Astrocyte (in vitro differentiated cells and primary cell): ENCODE measurements at regions not wholly inside any gene's neighbourhood (a gene's known extent, or its start where the extent isn't known, plus 50 kb on each side); places are given as distances from the start of the nearest gene placed in this dataset.

Experiments
- DNase-seq: peaks from one replicate; pipeline ENCODE4 v3.0.0-alpha.2; 2010; ENCODE audit warnings: low read depth
- FAIRE-seq: peaks from 2 replicates; lab custom pipeline; 2011; peaks lifted over from hg19 to GRCh38; lab: Jason Lieb, UNC
- H2AFZ ChIP-seq: 2 replicates; pipeline ENCODE4 v1.6.0; 2012; ENCODE audit warnings: low read depth, low read length, inconsistent platforms
- H3K27ac ChIP-seq: 2 replicates; pipeline ENCODE4 v1.5.1; 2011; ENCODE audit warnings: low read depth, low read length, inconsistent platforms
- H3K27me3 ChIP-seq: 2 replicates; pipeline ENCODE4 v1.6.0; 2011; ENCODE audit warnings: low read length, inconsistent platforms; ENCODE audit not compliant: insufficient read depth
- H3K36me3 ChIP-seq: 2 replicates; pipeline ENCODE4 v1.5.1; 2011; ENCODE audit warnings: low read length, inconsistent platforms; ENCODE audit not compliant: insufficient read depth
- H3K4me1 ChIP-seq: 2 replicates; pipeline ENCODE4 v1.5.1; 2011; ENCODE audit warnings: low read length, inconsistent platforms; ENCODE audit not compliant: insufficient read depth
- H3K4me2 ChIP-seq: 2 replicates; pipeline ENCODE4 v1.6.0; 2012; ENCODE audit warnings: low read length, inconsistent platforms
- H3K4me3 ChIP-seq: 2 replicates; pipeline ENCODE4 v1.5.1; 2011; ENCODE audit warnings: low read depth, mild to moderate bottlenecking, low read length, inconsistent platforms; ENCODE audit not compliant: insufficient read depth
- H3K79me2 ChIP-seq: 2 replicates; pipeline ENCODE4 v1.6.0; 2012; ENCODE audit warnings: mild to moderate bottlenecking, low read length, inconsistent platforms; ENCODE audit not compliant: insufficient read depth
- H3K9ac ChIP-seq: 2 replicates; pipeline ENCODE4 v1.6.0; 2012; ENCODE audit warnings: mild to moderate bottlenecking, low read length, inconsistent platforms
- H3K9me3 ChIP-seq: 2 replicates; pipeline ENCODE4 v1.5.1; 2012; ENCODE audit warnings: low read depth, mild to moderate bottlenecking, low read length, inconsistent platforms; ENCODE audit not compliant: insufficient read depth
- H4K20me1 ChIP-seq: 2 replicates; pipeline ENCODE4 v1.6.0; 2012; ENCODE audit warnings: low read length, inconsistent platforms; ENCODE audit not compliant: insufficient read depth
- H3K27ac Mint-ChIP-seq: one replicate; pipeline ENCODE4 v1.8.0; 2021; ENCODE audit warnings: mild to moderate bottlenecking, mixed read lengths; ENCODE audit not compliant: unreplicated experiment
- H3K27me3 Mint-ChIP-seq: one replicate; pipeline ENCODE4 v1.8.0; 2021; ENCODE audit warnings: low read depth, mixed read lengths; ENCODE audit not compliant: unreplicated experiment
- H3K36me3 Mint-ChIP-seq: one replicate; pipeline ENCODE4 v1.8.0; 2021; ENCODE audit warnings: low read depth, mixed read lengths; ENCODE audit not compliant: unreplicated experiment
- H3K4me1 Mint-ChIP-seq: one replicate; pipeline ENCODE4 v1.8.0; 2021; ENCODE audit warnings: low read depth, mixed read lengths; ENCODE audit not compliant: unreplicated experiment
- H3K4me3 Mint-ChIP-seq: one replicate; pipeline ENCODE4 v1.8.0; 2021; ENCODE audit warnings: mild to moderate bottlenecking, moderate library complexity, mixed read lengths; ENCODE audit not compliant: unreplicated experiment
- H3K9me3 Mint-ChIP-seq: one replicate; pipeline ENCODE4 v1.8.0; 2021; ENCODE audit warnings: mild to moderate bottlenecking, mixed read lengths; ENCODE audit not compliant: unreplicated experiment
- EZH2 ChIP-seq: IDR thresholded peaks from 2 replicates; pipeline ENCODE4 v1.6.1; 2012; ENCODE audit warnings: mild to moderate bottlenecking, low read length, inconsistent platforms; ENCODE audit not compliant: insufficient read depth
- TF ChIP-seq, protein P1 (sequence below): IDR thresholded peaks from 2 replicates; pipeline ENCODE4 v1.5.1; 2011; ENCODE audit warnings: low read depth, mild to moderate bottlenecking, inconsistent platforms, low read length, moderate library complexity; ENCODE audit not compliant: insufficient read depth

DNA sequence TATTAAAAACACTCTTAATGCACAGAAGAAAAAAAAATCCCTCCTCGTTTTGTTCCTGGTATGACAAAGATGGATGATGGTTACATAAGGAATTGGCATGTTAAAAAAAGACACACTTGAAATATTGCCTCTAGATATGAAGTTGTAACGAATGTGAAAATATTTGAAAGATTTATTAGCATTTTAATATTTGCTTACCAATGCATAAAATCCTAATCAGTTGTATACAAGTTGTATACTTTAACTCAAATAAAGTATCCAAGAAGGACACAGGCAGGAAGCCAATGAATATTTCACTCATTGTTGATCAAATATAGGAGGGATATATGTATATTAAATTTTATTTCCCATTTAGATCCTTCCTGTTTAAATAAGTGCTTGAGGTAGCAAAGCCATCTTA is 850.8 kb upstream of the RBFOX1 start:
- Histone ChIP-seq H3K4me3 (no peak overlapping the region), H3K4me1 (no peaks in the 10 kb centered on the region), H3K9ac (no peak overlapping the region), H2AFZ (no peak overlapping the region), H3K36me3 (no peaks in the 10 kb centered on the region), H3K79me2 (no peaks in the 10 kb centered on the region), H4K20me1 (no peaks in the 10 kb centered on the region), H3K9me3 (no peaks in the 10 kb centered on the region), H3K27me3 (peaks cover 5% of the 10 kb centered on the region), H3K27ac (no peak overlapping the region), H3K4me2 (no peak overlapping the region)
- no peaks in the 10 kb centered on the region for H3K36me3 Mint-ChIP-seq
- TF ChIP-seq EZH2: no peak
- TF ChIP-seq, protein P1, sequence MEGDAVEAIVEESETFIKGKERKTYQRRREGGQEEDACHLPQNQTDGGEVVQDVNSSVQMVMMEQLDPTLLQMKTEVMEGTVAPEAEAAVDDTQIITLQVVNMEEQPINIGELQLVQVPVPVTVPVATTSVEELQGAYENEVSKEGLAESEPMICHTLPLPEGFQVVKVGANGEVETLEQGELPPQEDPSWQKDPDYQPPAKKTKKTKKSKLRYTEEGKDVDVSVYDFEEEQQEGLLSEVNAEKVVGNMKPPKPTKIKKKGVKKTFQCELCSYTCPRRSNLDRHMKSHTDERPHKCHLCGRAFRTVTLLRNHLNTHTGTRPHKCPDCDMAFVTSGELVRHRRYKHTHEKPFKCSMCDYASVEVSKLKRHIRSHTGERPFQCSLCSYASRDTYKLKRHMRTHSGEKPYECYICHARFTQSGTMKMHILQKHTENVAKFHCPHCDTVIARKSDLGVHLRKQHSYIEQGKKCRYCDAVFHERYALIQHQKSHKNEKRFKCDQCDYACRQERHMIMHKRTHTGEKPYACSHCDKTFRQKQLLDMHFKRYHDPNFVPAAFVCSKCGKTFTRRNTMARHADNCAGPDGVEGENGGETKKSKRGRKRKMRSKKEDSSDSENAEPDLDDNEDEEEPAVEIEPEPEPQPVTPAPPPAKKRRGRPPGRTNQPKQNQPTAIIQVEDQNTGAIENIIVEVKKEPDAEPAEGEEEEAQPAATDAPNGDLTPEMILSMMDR: no peak
- H3K4me1 Mint-ChIP-seq: peaks cover 11% of the 10 kb centered on the region
- H3K4me3 Mint-ChIP-seq: no peak overlapping the region
- DNase-seq (no peak), FAIRE-seq (no peak)
- no peak overlapping the region for H3K27ac Mint-ChIP-seq
- peaks cover 2% of the 10 kb centered on the region for H3K9me3 Mint-ChIP-seq
- H3K27me3 Mint-ChIP-seq: peaks cover 16% of the 10 kb centered on the region

GRCh38 chr16:6453742-6454141 is 878.9 kb upstream of the RBFOX1 start:
- Histone ChIP-seq H3K4me1 (no peaks in the 10 kb centered on the region), H3K4me2 (no peak overlapping the region), H3K79me2 (no peaks in the 10 kb centered on the region), H3K9ac (no peak overlapping the region), H3K27ac (no peak overlapping the region), H3K4me3 (no peak overlapping the region), H2AFZ (no peak overlapping the region), H3K27me3 (no peaks in the 10 kb centered on the region), H3K36me3 (no peaks in the 10 kb centered on the region), H3K9me3 (peaks cover 9% of the 10 kb centered on the region), H4K20me1 (no peaks in the 10 kb centered on the region)
- H3K27ac Mint-ChIP-seq: no peak overlapping the region
- FAIRE-seq (no peak), DNase-seq (no peak)
- peaks cover 7% of the 10 kb centered on the region for H3K27me3 Mint-ChIP-seq
- no peaks in the 10 kb centered on the region for H3K4me1 Mint-ChIP-seq
- no peak for TF ChIP-seq EZH2
- TF ChIP-seq, protein P1: no peak
- H3K4me3 Mint-ChIP-seq: no peak overlapping the region
- H3K9me3 Mint-ChIP-seq: no peaks in the 10 kb centered on the region
- H3K36me3 Mint-ChIP-seq: no peaks in the 10 kb centered on the region

DNA sequence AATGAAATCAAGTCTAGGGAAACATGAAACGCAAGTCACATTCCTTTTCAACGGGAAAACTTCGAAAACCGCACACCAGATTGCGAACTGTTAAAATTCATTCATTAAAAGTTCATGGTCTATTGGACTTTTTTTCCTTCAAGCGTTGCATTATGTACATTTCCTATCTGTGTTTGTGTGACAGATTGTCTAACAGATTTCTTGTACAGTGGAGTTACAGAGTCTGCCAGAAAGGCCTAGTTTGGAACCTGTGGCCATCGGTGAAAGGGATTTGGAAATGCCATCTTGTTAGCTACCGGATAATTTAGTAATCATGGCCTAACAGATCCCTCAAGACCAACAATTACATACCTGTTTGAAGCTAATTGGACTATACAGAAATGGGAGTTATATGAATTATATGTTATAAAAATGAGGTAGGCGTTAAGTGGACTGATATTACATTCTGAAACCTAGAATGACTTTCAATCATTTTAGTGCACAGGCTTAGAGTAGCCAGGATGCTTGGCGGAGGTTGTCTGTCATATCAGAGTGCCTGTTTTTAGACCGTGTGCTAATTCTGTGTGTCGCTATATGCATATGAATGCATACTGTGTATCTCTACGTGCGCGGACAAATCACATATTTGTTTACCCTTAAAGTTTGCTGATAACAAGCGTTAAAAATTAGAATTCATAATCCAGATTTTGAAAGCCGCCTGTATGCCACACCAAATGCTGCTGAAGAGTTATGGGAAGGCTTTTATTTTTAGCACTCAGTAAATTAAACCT is 885.4 kb upstream of the RBFOX1 start:
- no peak overlapping the region for H3K4me3 ChIP-seq
- Mint-ChIP-seq H3K27ac (no peak overlapping the region), H3K9me3 (no peaks in the 10 kb centered on the region), H3K27me3 (peaks cover under 1% of the 10 kb centered on the region), H3K4me3 (no peak overlapping the region), H3K4me1 (no peaks in the 10 kb centered on the region), H3K36me3 (no peaks in the 10 kb centered on the region)
- H4K20me1 ChIP-seq: no peaks in the 10 kb centered on the region
- H3K27ac ChIP-seq: no peak overlapping the region
- H3K4me2 ChIP-seq: no peak overlapping the region
- TF ChIP-seq, protein P1: no peak
- no peak for TF ChIP-seq EZH2
- FAIRE-seq (no peak), DNase-seq (no peak)
- H3K4me1 ChIP-seq: no peaks in the 10 kb centered on the region
- H3K9me3 ChIP-seq: peaks cover 6% of the 10 kb centered on the region
- H3K79me2 ChIP-seq: no peaks in the 10 kb centered on the region
- no peaks in the 10 kb centered on the region for H3K27me3 ChIP-seq
- no peaks in the 10 kb centered on the region for H3K36me3 ChIP-seq
- H2AFZ ChIP-seq: no peak overlapping the region
- H3K9ac ChIP-seq: no peak overlapping the region
